ENCODE measurements at regions not wholly inside any gene's neighbourhood (a gene's known extent, or its start where the extent isn't known, plus 50 kb on each side); places are given as distances from the start of the nearest gene placed in this dataset.
"Not testable (repeated sequence)": the region's sequence is repeated elsewhere in the genome, so short reads cannot be mapped to it uniquely, and the experiment has no call there.

DNA sequence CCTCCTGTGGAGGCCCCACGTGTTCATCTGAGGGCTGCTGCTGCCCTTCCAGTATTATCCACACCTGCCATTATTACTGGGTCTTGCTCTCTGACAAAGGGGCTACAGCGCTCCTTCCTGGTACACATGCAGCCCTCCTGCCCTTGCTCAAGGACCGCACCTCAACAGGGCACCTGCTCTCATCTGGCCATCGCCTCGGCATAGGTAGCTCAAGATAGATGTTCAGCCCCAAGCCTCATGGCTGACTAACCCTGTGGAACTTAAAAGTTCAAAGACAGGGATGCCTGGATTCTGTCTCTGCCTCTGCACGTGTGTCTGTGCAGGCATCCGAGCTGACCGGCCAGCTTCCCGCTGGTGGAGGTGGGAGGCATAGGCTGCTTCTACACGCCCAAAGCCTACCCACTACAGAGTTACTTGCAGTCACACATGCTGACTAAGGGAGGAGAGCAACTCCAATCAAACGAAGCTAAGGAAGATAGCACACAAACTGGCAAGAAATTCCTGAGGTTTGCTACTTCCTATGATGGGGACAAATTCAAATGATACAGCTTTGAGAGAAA lies 152.5 kb upstream of the ATP10A start:
- no peak overlapping the region for H3K4me3 ChIP-seq
- in situ Hi-C loops (cut with MboI; ENCODE audit: low sequenced_read_pairs): no loop called here
- H3K4me1 ChIP-seq: no peaks in the 10 kb centered on the region
- H3K27me3 ChIP-seq (ENCODE audit: low read depth): no peaks in the 10 kb centered on the region; the same call in 1 of the 2 replicates
- no peaks in the 10 kb centered on the region for H3K36me3 ChIP-seq (replicated peaks)
- DNase-seq (ENCODE audit: low spot score in 2 of 2): no peak
- H3K9me3 ChIP-seq: no peaks in the 10 kb centered on the region

DNA sequence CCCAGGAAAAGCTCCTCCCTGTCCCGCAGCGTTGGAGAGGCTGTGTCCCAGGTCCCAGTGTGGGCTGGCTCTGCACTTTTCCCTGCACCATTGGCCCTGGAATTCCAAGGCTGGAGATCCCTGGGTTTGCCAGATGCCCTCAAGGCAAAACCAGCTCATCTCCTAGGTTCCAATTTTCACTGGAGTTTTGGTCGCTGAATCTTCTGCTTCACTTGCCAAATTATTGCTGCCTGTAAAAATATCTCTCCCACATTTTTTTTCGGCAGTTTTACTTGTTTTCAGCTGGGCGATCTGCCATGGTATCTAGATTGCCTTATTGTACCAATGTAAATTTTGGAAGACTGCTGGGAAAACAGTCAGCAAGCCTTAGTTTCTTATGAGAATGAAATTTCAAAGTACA lies 150.9 kb upstream of the ATP10A start:
- DNase-seq (ENCODE audit: low spot score in 2 of 2): no peak
- Histone ChIP-seq H3K36me3 (replicated peaks) (no peaks in the 10 kb centered on the region), H3K9me3 (no peaks in the 10 kb centered on the region), H3K27me3 (ENCODE audit: low read depth) (no peaks in the 10 kb centered on the region; the same call in 1 of the 2 replicates), H3K4me3 (no peak overlapping the region), H3K4me1 (no peaks in the 10 kb centered on the region)
- in situ Hi-C loops (cut with MboI; ENCODE audit: low sequenced_read_pairs): no loop called here

DNA sequence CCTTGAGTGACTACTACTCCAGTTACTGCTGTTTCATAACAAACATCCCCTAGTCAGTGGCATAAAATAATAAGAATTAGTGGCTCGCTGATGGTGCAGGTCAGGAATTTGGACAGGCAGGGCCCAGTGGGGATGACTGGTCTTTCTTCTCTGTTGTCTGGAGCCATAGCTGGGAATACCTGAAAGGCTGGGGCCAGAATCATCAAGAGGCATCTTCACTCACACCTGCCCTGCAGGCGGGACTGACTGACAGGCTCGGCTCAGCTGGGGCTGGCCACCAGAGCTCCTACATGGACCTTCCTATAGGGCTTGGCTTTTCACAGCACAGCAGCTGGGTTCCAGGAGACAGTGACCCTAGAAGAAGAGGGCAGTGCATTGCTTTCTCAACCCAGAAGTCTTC lies 148.8 kb upstream of the ATP10A start:
- H3K27me3 ChIP-seq (ENCODE audit: low read depth): no peaks in the 10 kb centered on the region; the same call in 1 of the 2 replicates
- no peak overlapping the region for H3K4me3 ChIP-seq
- in situ Hi-C loops (cut with MboI; ENCODE audit: low sequenced_read_pairs): no loop called here
- H3K4me1 ChIP-seq: no peaks in the 10 kb centered on the region
- no peaks in the 10 kb centered on the region for H3K9me3 ChIP-seq
- DNase-seq (ENCODE audit: low spot score in 2 of 2): no peak
- no peaks in the 10 kb centered on the region for H3K36me3 ChIP-seq (replicated peaks)

DNA sequence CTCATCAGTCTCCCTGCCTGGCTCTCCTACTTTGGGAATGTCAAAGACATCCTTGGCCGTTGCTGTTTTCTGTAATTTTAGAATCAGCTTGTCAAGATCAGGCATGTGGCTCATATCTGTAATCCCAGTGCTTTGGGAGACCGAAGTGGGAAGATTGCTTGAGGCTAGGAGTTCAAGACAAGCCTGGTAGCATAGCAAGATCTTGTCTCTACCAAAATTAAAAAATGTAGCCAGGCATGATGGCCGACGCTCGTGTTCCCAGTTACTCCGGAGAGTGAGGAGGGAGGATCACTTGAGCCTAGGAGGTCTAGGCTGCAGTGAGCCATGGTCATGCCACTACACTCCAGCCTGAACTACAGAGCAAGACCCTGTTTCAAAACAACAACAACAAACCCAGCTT lies 144.0 kb upstream of the ATP10A start:
- H3K4me3 ChIP-seq: no peak overlapping the region
- H3K36me3 ChIP-seq (replicated peaks): no peaks in the 10 kb centered on the region
- H3K9me3 ChIP-seq: no peaks in the 10 kb centered on the region
- in situ Hi-C loops (cut with MboI; ENCODE audit: low sequenced_read_pairs): no loop called here
- no peaks in the 10 kb centered on the region for H3K4me1 ChIP-seq
- H3K27me3 ChIP-seq (ENCODE audit: low read depth): no peaks in the 10 kb centered on the region; the same call in 1 of the 2 replicates
- DNase-seq (ENCODE audit: low spot score in 2 of 2): no peak

DNA sequence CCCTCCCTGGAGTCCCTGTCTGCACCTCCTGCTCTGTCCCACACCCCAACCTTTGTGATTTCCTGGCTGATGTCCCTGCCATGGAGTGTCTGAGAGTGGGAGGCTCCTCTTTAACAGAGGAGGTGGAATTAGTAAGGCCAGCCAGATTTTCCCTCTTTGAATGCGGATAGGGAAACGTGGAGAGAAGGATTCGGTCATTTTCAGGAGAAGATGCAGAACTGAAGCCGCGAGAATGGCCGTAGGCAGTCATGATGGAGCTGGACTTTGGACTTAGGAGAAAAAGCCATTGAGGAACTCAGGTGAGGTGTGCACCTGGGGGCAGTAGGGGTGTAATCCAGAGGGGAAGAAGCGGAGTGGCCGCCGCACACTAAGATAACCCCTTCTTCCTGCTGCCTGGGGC lies 138.1 kb upstream of the ATP10A start:
- in situ Hi-C loops (cut with MboI; ENCODE audit: low sequenced_read_pairs): no loop called here
- no peak for DNase-seq (ENCODE audit: low spot score in 2 of 2)
- Histone ChIP-seq H3K27me3 (ENCODE audit: low read depth) (no peaks in the 10 kb centered on the region), H3K4me3 (no peak overlapping the region), H3K4me1 (no peaks in the 10 kb centered on the region), H3K9me3 (no peaks in the 10 kb centered on the region), H3K36me3 (replicated peaks) (no peaks in the 10 kb centered on the region)

DNA sequence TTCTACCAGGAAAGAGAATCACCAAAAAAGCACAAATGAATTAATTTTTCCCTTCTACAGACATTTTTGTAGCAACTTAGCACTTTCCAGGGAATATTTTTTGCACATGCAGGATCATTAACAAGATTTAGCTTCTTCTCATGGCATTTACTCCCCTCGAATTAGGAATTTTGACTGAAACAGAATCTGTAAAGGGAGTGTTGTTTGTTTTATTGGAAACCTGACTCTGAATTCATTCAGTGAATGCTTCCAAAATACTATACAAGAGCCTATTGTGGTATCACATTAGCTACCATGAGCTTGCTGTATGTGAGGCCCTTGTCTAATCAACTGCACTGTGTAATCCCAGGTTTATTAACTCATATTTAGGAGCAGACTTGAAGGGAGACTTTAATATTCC lies 130.4 kb upstream of the ATP10A start:
- Histone ChIP-seq H3K4me3 (no peak overlapping the region), H3K36me3 (replicated peaks) (no peaks in the 10 kb centered on the region), H3K27me3 (ENCODE audit: low read depth) (no peaks in the 10 kb centered on the region; the same call in 1 of the 2 replicates), H3K9me3 (no peaks in the 10 kb centered on the region), H3K4me1 (no peaks in the 10 kb centered on the region)
- in situ Hi-C loops (cut with MboI; ENCODE audit: low sequenced_read_pairs): no loop called here
- DNase-seq (ENCODE audit: low spot score in 2 of 2): no peak

DNA sequence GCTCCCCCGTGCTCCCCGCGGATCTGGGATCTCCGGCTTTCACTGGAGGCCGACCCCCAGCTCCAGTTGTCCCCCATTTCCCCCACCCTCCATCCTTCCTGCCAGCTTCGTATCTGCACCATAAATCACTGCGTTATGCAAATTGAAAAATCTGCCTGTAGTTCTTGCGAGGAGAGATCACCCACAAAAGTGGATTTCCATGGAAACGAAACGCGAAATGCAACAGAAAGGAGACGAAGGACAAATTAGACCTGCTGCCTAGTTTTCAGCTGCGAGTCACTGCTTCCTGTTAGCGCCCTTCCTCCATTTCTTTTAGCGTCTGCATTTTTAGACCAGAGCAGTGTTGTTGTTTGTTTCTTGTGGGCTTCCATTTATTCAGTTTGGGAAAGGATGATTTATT lies 127.1 kb upstream of the ATP10A start:
- no peaks in the 10 kb centered on the region for H3K9me3 ChIP-seq
- H3K4me1 ChIP-seq: no peaks in the 10 kb centered on the region; the same call in 1 of the 2 replicates
- H3K36me3 ChIP-seq (replicated peaks): no peaks in the 10 kb centered on the region
- no peak overlapping the region for H3K4me3 ChIP-seq
- no peaks in the 10 kb centered on the region for H3K27me3 ChIP-seq (ENCODE audit: low read depth)
- DNase-seq (ENCODE audit: low spot score in 2 of 2): no peak
- in situ Hi-C loops (cut with MboI; ENCODE audit: low sequenced_read_pairs): no loop called here

DNA sequence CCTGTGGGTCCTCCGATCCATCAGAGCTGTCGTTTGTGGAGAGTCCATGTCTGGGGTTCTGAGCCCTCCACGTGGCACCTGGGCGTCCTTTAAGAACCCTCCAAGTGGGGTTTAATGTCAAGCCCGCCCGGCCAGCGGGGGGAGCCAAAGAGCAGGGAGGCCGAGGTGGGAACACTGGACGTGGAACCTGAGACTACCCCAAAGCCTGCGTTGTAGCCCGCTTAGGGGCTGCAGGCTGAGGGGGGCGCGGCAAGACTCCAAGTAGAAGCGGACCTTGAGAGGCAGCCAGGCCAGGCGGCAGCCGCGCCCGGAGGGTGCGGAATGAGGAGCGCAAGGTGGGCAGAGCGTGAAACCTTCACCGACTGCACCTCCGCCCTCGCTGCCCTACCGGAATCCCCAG lies 126.2 kb upstream of the ATP10A start:
- Histone ChIP-seq H3K36me3 (replicated peaks) (no peaks in the 10 kb centered on the region), H3K4me3 (no peak overlapping the region), H3K9me3 (no peaks in the 10 kb centered on the region), H3K27me3 (ENCODE audit: low read depth) (no peaks in the 10 kb centered on the region), H3K4me1 (peaks cover 3% of the 10 kb centered on the region; the same call in 1 of the 2 replicates)
- peak in 1 of 2 experiments; percentile 14 for DNase-seq (ENCODE audit: low spot score in 2 of 2)
- in situ Hi-C loops (cut with MboI; ENCODE audit: low sequenced_read_pairs): no loop called here

- H3K4me1 ChIP-seq; DNase-seq (ENCODE audit: low spot score in 2 of 2); H3K36me3 ChIP-seq (replicated peaks); H3K4me3 ChIP-seq; in situ Hi-C loops (cut with MboI; ENCODE audit: low sequenced_read_pairs); H3K9me3 ChIP-seq; H3K27me3 ChIP-seq (ENCODE audit: low read depth): not testable (repeated sequence)
Observed at GRCh38 chr15:25988716-25989115, 125.6 kb upstream of the ATP10A start.

GRCh38 chr15:25987638-25988037 lies 124.5 kb upstream of the ATP10A start:
- Histone ChIP-seq H3K27me3 (ENCODE audit: low read depth) (no peaks in the 10 kb centered on the region), H3K36me3 (replicated peaks) (no peaks in the 10 kb centered on the region), H3K4me3 (no peak overlapping the region), H3K9me3 (no peaks in the 10 kb centered on the region), H3K4me1 (peaks cover 3% of the 10 kb centered on the region; the same call in 1 of the 2 replicates)
- no peak for DNase-seq (ENCODE audit: low spot score in 2 of 2)
- in situ Hi-C loops (cut with MboI; ENCODE audit: low sequenced_read_pairs): no loop called here

DNA sequence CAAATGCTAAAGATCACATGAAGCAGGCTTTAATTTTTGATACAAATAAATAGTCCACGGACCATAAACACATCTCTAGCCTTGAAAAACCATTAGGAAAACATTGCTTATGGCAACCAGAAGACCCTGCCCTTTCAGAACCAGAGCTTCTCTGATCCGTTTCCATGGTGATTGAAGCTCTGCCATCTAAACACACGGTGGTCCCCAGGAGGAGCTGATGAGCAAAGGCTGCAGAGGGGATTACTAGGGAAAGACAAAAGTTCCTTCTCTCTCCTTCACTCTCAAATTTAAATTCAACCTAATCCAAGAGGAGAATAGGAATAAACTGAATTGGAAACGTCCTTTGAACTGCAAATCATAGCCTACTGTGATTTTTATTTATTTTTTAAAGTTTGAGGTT lies 122.0 kb upstream of the ATP10A start:
- H3K4me3 ChIP-seq: no peak overlapping the region
- DNase-seq (ENCODE audit: low spot score in 2 of 2): peak; percentile 54 to 56
- peaks cover 3% of the 10 kb centered on the region; the same call in 1 of the 2 replicates for H3K4me1 ChIP-seq
- H3K9me3 ChIP-seq: no peaks in the 10 kb centered on the region
- H3K36me3 ChIP-seq (replicated peaks): no peaks in the 10 kb centered on the region
- in situ Hi-C loops (cut with MboI; ENCODE audit: low sequenced_read_pairs): no loop called here
- H3K27me3 ChIP-seq (ENCODE audit: low read depth): no peaks in the 10 kb centered on the region; the same call in 1 of the 2 replicates

- in situ Hi-C loops (cut with MboI; ENCODE audit: low sequenced_read_pairs): no loop called here
- no peak overlapping the region for H3K4me3 ChIP-seq
- no peaks in the 10 kb centered on the region for H3K36me3 ChIP-seq (replicated peaks)
- H3K27me3 ChIP-seq (ENCODE audit: low read depth): no peaks in the 10 kb centered on the region; the same call in 1 of the 2 replicates
- no peaks in the 10 kb centered on the region for H3K9me3 ChIP-seq
- H3K4me1 ChIP-seq: peaks cover 3% of the 10 kb centered on the region; the same call in 1 of the 2 replicates
- no peak for DNase-seq (ENCODE audit: low spot score in 2 of 2)
Observed at GRCh38 chr15:25982736-25983135, 119.6 kb upstream of the ATP10A start.

DNA sequence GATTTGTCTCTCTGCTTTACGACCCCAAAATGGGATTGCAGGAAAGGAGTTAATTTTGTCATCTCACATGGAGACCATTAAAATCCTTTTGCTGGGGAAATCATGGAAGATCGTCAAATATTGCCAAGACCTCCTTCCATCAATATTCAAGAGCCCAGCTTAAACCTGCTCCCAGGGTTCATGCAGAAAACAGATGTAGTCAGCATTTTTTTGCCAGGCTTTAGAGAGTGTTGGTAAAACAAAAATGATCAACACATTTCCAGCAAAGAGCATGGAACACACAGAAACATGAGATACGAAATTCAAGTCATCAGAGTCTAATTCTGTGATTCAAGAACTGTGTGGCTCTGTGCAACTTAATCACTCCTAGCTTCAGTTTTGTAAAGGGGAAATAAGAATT lies 118.0 kb upstream of the ATP10A start:
- DNase-seq (ENCODE audit: low spot score in 2 of 2): no peak
- H3K4me1 ChIP-seq: peaks cover 3% of the 10 kb centered on the region; the same call in 1 of the 2 replicates
- in situ Hi-C loops (cut with MboI; ENCODE audit: low sequenced_read_pairs): no loop called here
- no peak overlapping the region for H3K4me3 ChIP-seq
- H3K27me3 ChIP-seq (ENCODE audit: low read depth): no peaks in the 10 kb centered on the region; the same call in 1 of the 2 replicates
- H3K36me3 ChIP-seq (replicated peaks): no peaks in the 10 kb centered on the region
- no peaks in the 10 kb centered on the region for H3K9me3 ChIP-seq

DNA sequence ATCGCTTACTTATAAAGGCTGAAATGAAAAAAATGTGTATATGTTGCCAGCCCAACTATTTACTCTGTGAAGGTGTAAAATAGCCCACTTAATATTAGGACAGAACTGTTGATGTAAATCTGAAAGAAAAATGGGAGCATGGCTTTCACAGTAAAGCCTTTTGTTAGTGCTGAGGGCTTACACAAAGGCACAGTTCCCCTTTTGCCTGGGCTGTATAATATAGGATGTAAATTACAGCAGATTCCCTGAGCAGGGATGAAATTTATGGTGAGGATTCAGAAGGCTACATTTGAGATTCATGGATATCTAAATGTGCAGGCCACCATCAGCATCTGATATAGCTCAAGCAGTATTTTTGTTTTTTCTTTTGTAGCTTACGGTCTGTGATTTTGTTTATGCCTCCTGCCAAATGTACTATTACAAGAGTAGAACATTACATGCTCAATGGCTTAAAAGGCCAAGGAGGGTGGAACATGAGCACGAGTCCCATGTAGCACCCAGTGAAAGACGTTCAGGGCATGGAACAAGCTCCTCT lies 109.1 kb upstream of the ATP10A start:
- DNase-seq (ENCODE audit: low spot score in 2 of 2): no peak
- H3K27me3 ChIP-seq (ENCODE audit: low read depth): no peaks in the 10 kb centered on the region
- no peak overlapping the region for H3K4me3 ChIP-seq
- in situ Hi-C loops (cut with MboI; ENCODE audit: low sequenced_read_pairs): no loop called here
- H3K9me3 ChIP-seq: no peaks in the 10 kb centered on the region
- H3K36me3 ChIP-seq (replicated peaks): no peaks in the 10 kb centered on the region
- no peaks in the 10 kb centered on the region for H3K4me1 ChIP-seq

DNA sequence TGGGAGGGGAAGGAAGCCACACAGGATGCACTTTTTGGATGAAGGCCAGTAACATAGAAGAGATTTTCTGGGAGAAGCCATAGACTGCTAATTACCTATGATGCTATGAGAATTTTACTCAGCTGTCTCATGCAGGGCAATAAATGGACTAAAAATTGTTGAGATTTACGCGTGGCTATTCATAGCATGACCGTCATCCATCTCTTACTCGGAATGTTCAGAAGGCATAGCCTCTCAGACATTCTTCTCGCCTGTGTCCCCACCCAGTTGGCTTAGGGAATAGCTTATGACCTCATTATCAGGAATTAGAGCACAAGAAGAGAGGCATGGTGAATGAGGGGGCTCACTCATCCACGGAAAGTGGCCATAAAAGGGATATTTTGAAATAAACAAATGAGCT lies 107.9 kb upstream of the ATP10A start:
- Histone ChIP-seq H3K9me3 (no peaks in the 10 kb centered on the region), H3K4me3 (no peak overlapping the region), H3K36me3 (replicated peaks) (no peaks in the 10 kb centered on the region), H3K4me1 (no peaks in the 10 kb centered on the region), H3K27me3 (ENCODE audit: low read depth) (no peaks in the 10 kb centered on the region)
- in situ Hi-C loops (cut with MboI; ENCODE audit: low sequenced_read_pairs): no loop called here
- DNase-seq (ENCODE audit: low spot score in 2 of 2): no peak

All from HAP-1 (cell line).